ENCODE measurements at regions not wholly inside any gene's neighbourhood (a gene's known extent, or its start where the extent isn't known, plus 50 kb on each side); places are given as distances from the start of the nearest gene placed in this dataset.

DNA sequence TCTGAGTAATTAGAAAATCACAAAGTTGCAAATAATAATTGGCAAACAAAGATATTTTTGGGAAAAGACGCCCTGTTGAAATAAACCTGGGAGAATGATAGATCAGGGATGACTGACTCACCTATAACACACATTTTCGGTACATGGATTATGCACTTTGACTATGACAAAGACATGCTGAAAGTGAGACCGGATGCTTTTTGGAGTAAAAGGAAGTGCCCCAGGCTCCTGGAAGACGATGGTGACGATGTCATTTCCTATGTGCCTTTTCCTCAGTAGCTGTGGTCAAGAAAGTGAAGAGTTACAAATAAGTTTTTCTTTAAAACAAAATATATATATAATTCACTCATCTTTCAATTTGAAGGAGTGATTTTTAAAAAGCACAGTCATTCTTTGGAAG, 158.7 kb downstream of the SIPA1L2 start:
- no peak overlapping the region for H3K27ac Mint-ChIP-seq
- Histone ChIP-seq H3K9ac (ENCODE audit: extremely low read depth, insufficient read length, low read length) (no peak overlapping the region), H2BK5ac (ENCODE audit: insufficient read length, low read length) (no peak overlapping the region), H3K27me3 (ENCODE audit: insufficient read depth, low read length) (peaks cover 13% of the 10 kb centered on the region; the same call in 1 of the 2 replicates), H3K79me1 (ENCODE audit: insufficient read depth, low read depth, low read length, poor library complexity, severe bottlenecking) (no peaks in the 10 kb centered on the region), H2AK5ac (ENCODE audit: insufficient read length, low read length) (no peak overlapping the region), H2BK12ac (ENCODE audit: insufficient read length, low read depth, low read length) (no peak overlapping the region), H3K23ac (ENCODE audit: insufficient read length, low read depth, low read length) (no peak overlapping the region), H3K27ac (ENCODE audit: insufficient read length, low read depth, low read length) (no peak overlapping the region), H2BK120ac (ENCODE audit: low read depth, low read length, poor library complexity, severe bottlenecking) (no peak overlapping the region), H3K9me3 (ENCODE audit: control insufficient read depth, low read depth, low read length) (no peaks in the 10 kb centered on the region), H3K56ac (ENCODE audit: insufficient read length, low read depth, low read length) (no peak overlapping the region), H3K14ac (ENCODE audit: insufficient read depth, low read length) (no peak overlapping the region), H3K79me2 (ENCODE audit: insufficient read depth, low read length) (no peaks in the 10 kb centered on the region), H3K23me2 (ENCODE audit: insufficient read length, low read depth, low read length, poor library complexity, severe bottlenecking) (no peaks in the 10 kb centered on the region), H4K8ac (replicated peaks; ENCODE audit: insufficient read length, low read depth, low read length) (no peak overlapping the region), H2BK15ac (ENCODE audit: low read depth, low read length) (no peak overlapping the region), H4K91ac (ENCODE audit: insufficient read length, low read depth, low read length) (no peak overlapping the region), H2AFZ (ENCODE audit: low read length) (no peak overlapping the region), H3K4ac (ENCODE audit: low read depth, low read length) (no peak overlapping the region), H3K4me1 (ENCODE audit: insufficient read depth, low read length) (peaks cover 12% of the 10 kb centered on the region), H3T11ph (ENCODE audit: low read length) (no peak overlapping the region), H4K5ac (ENCODE audit: insufficient read length, low read depth, low read length) (no peak overlapping the region), H4K20me1 (ENCODE audit: control insufficient read depth, insufficient read depth, insufficient read length) (no peaks in the 10 kb centered on the region), H3K18ac (ENCODE audit: insufficient read length, low read depth, low read length) (no peak overlapping the region), H3K4me2 (ENCODE audit: insufficient read depth, insufficient read length, low read length) (no peak overlapping the region), H2BK20ac (ENCODE audit: low read depth, low read length, poor library complexity, severe bottlenecking) (no peak overlapping the region)
- TF ChIP-seq, protein P1, sequence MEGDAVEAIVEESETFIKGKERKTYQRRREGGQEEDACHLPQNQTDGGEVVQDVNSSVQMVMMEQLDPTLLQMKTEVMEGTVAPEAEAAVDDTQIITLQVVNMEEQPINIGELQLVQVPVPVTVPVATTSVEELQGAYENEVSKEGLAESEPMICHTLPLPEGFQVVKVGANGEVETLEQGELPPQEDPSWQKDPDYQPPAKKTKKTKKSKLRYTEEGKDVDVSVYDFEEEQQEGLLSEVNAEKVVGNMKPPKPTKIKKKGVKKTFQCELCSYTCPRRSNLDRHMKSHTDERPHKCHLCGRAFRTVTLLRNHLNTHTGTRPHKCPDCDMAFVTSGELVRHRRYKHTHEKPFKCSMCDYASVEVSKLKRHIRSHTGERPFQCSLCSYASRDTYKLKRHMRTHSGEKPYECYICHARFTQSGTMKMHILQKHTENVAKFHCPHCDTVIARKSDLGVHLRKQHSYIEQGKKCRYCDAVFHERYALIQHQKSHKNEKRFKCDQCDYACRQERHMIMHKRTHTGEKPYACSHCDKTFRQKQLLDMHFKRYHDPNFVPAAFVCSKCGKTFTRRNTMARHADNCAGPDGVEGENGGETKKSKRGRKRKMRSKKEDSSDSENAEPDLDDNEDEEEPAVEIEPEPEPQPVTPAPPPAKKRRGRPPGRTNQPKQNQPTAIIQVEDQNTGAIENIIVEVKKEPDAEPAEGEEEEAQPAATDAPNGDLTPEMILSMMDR (conservative IDR thresholded peaks at IDR 0.05) = no peak
- H3K36me3 Mint-ChIP-seq (ENCODE audit: insufficient read depth in 1 of 3, low read depth in 3 of 3) = no peaks in the 10 kb centered on the region
- no CpG with 5 or more reads among the region's 5 CpGs for WGBS (ENCODE audit: extremely low coverage, insufficient read length, low lambda C conversion rate)
- no peaks in the 10 kb centered on the region; a peak in 1 of 5 replicates for H3K9me3 Mint-ChIP-seq
- DNase-seq = no peak
- H3K4me3 Mint-ChIP-seq = no peak overlapping the region
- peaks cover 48 to 59% of the 10 kb centered on the region in 2 experiments for H3K4me1 Mint-ChIP-seq
- peaks cover 51% of the 10 kb centered on the region for H3K27me3 Mint-ChIP-seq (ENCODE audit: low read depth)
